HL-60 (cell line): ENCODE measurements at regions not wholly inside any gene's neighbourhood (a gene's known extent, or its start where the extent isn't known, plus 50 kb on each side); places are given as distances from the start of the nearest gene placed in this dataset.

ENCODE experiments used
- DNase-seq, 2 experiments: peaks; one replicate each; pipeline ENCODE4 v3.0.0-alpha.2; 2010 to 2020; ENCODE audit warnings: low read depth in 1 of 2, low spot score in 1 of 2
- H3K27ac ChIP-seq: fragments of 250-450 bp; sonication (Bioruptor Pico); replicated peaks from 2 replicates; pipeline ENCODE4 v1.5.1; 2020; ENCODE audit warnings: mild to moderate bottlenecking, moderate library complexity
- H3K27me3 ChIP-seq: fragments of 250-450 bp; sonication (Bioruptor Pico); 2 replicates; pipeline ENCODE4 v1.5.1; 2021; ENCODE audit warnings: mild to moderate bottlenecking, moderate library complexity; ENCODE audit not compliant: insufficient read depth, poor library complexity, severe bottlenecking
- H3K4me3 ChIP-seq: replicated peaks from 2 replicates; pipeline ENCODE4 v1.5.1; 2011; ENCODE audit warnings: mild to moderate bottlenecking, control low read depth, low read length; ENCODE audit not compliant: insufficient read depth
- CTCF ChIP-seq: IDR thresholded peaks from one replicate; pipeline ENCODE4 v1.5.1; 2011; ENCODE audit warnings: low read length, control low read depth, inconsistent platforms; ENCODE audit not compliant: insufficient read depth
- GABPA ChIP-seq: IDR thresholded peaks from 2 replicates; pipeline ENCODE4 v1.6.1; 2012; ENCODE audit warnings: low read depth
- POLR2AphosphoS5 ChIP-seq: IDR thresholded peaks from 2 replicates; pipeline ENCODE4 v1.6.1; 2012; ENCODE audit warnings: low read depth
- REST ChIP-seq: IDR thresholded peaks from 2 replicates; pipeline ENCODE4 v1.6.1; 2012; ENCODE audit warnings: low read depth; ENCODE audit not compliant: insufficient replicate concordance
- SPI1 ChIP-seq: IDR thresholded peaks from 2 replicates; pipeline ENCODE4 v1.6.1; 2012; ENCODE audit warnings: low read depth, mild to moderate bottlenecking, borderline replicate concordance

GRCh38 chr18:48470484-48471180 lies 61.4 kb upstream of the ZBTB7C start:
- no peak overlapping the region for H3K27ac ChIP-seq
- no peak overlapping the region for H3K4me3 ChIP-seq
- no peak for TF ChIP-seq SPI1
- TF ChIP-seq GABPA, result no peak
- TF ChIP-seq REST, result no peak
- TF ChIP-seq CTCF, result no peak
- TF ChIP-seq POLR2AphosphoS5, result no peak
- H3K27me3 ChIP-seq, result no peaks in the 10 kb centered on the region
- no peak for DNase-seq

- no peak for TF ChIP-seq POLR2AphosphoS5
- TF ChIP-seq REST, result no peak
- no peak for TF ChIP-seq SPI1
- TF ChIP-seq GABPA, result no peak
- no peak for TF ChIP-seq CTCF
- Histone ChIP-seq H3K27me3 (no peaks in the 10 kb centered on the region), H3K27ac (no peak overlapping the region), H3K4me3 (no peak overlapping the region)
- no peak for DNase-seq
Measured at GRCh38 chr18:48468151-48468550, 59.0 kb upstream of the ZBTB7C start.

GRCh38 chr18:48467231-48467630 lies 58.0 kb upstream of the ZBTB7C start:
- no peak overlapping the region for H3K4me3 ChIP-seq
- no peak overlapping the region for H3K27ac ChIP-seq
- no peaks in the 10 kb centered on the region for H3K27me3 ChIP-seq
- no peak for DNase-seq
- TF ChIP-seq SPI1 (no peak), POLR2AphosphoS5 (no peak), CTCF (no peak), GABPA (no peak), REST (no peak)
